ENCODE measurements at regions not wholly inside any gene's neighbourhood (a gene's known extent, or its start where the extent isn't known, plus 50 kb on each side); places are given as distances from the start of the nearest gene placed in this dataset.

DNA sequence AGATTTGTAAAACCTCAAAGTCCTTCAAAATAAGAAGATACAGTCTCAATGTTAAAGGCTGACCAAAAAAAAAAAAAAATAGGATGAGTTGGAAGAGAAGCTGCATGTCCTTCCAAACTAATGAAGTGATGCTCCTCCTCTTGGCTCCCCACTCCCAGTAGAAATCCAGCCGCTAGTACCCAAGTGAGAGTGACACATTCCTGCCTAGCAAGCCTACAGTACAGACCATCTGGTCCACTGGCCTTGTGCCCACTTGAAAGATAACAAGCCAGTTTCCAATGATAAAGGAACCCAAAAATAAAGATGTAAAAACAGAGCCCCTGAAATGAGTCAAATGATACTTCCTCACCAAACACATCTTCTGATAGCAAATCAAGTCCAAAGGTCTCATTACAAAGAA is 258.7 kb upstream of the NSMCE3 start:
- TF ChIP-seq, protein P1, sequence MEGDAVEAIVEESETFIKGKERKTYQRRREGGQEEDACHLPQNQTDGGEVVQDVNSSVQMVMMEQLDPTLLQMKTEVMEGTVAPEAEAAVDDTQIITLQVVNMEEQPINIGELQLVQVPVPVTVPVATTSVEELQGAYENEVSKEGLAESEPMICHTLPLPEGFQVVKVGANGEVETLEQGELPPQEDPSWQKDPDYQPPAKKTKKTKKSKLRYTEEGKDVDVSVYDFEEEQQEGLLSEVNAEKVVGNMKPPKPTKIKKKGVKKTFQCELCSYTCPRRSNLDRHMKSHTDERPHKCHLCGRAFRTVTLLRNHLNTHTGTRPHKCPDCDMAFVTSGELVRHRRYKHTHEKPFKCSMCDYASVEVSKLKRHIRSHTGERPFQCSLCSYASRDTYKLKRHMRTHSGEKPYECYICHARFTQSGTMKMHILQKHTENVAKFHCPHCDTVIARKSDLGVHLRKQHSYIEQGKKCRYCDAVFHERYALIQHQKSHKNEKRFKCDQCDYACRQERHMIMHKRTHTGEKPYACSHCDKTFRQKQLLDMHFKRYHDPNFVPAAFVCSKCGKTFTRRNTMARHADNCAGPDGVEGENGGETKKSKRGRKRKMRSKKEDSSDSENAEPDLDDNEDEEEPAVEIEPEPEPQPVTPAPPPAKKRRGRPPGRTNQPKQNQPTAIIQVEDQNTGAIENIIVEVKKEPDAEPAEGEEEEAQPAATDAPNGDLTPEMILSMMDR (conservative IDR thresholded peaks at IDR 0.05 in 1 of 2, IDR thresholded peaks at IDR 0.05 in 1 of 2; ENCODE audit: low read depth in 1 of 2, low read length in 2 of 2), result no peak
- TF ChIP-seq EZH2 (IDR thresholded peaks at IDR 0.05; ENCODE audit: low read length, missing control alignments), result no peak

All from fibroblast of lung (primary cell).